NCI-H2171 (cell line): ENCODE measurements at regions not wholly inside any gene's neighbourhood (a gene's known extent, or its start where the extent isn't known, plus 50 kb on each side); places are given as distances from the start of the nearest gene placed in this dataset.
A peak's percentile ranks its signal among the peaks of the same experiment; 100 is the strongest.
"Not testable (repeated sequence)": the region's sequence is repeated elsewhere in the genome, so short reads cannot be mapped to it uniquely, and the experiment has no call there.

ENCODE experiments used
- DNase-seq: peaks from one replicate; lab custom pipeline; 2025; lab: John Stamatoyannopoulos, UW

DNA sequence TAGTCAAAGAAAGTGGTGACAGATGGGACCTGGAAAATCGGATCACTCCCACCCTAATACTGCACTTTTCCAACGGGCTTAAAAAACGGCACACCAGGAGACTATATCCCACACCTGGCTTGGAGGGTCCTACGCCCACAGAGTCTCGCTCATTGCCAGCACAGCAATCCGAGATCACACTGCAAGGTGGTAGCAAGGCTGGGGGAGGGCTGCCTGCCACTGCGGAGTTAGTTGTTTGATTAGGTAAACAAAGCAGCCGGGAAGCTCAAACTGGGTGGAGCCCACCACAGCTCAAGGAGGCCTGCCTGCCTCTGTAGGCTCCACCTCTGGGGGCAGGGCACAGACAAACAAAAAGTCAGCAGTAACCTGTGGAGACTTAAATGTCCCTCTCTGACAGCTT lies 590.0 kb upstream of the ID4 start:
- DNase-seq: not testable (repeated sequence)

DNA sequence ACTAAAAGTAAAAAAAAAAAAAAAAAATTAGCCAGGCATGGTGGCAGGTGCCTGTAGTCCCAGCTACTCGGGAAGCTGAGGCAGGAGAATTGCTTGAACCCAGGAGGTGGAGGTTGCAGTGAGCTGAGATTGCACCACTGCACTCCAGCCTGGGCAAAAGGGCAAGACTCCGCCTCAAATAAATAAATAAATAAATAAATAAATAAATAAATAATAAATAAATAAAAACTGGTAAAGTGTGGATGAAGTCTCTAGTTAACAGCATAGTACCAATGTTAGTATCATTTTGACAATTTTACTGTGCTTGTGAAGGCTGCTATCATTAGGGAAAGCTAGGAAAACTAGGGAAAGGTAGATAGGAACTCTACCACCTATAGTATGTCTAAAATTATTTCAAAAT lies 581.0 kb upstream of the ID4 start:
- not testable (repeated sequence) for DNase-seq

DNA sequence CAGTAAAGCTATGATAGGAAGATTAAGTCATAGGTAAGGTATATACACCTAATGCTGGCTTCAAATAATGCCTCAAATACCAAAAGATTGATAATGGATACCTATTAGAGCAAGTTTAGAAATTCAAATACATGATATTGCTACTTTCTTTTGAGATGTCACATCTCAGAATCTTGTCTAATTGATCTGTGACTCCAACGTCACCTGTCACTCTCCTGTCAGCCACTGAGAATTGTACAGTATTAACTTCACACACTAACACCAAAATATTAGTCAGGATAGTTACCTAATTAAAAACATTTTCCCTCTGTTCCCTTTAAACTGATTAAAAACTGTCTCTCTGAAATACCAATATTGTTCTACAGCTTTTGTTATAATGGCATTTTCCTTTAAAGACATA lies 575.5 kb upstream of the ID4 start:
- no peak for DNase-seq

- no peak for DNase-seq
These were observed 569.1 kb upstream of the ID4 start for GRCh38 chr6:19268117-19268516.

- DNase-seq: peak; percentile 48
These were observed 568.5 kb upstream of the ID4 start for GRCh38 chr6:19268718-19269117.

DNA sequence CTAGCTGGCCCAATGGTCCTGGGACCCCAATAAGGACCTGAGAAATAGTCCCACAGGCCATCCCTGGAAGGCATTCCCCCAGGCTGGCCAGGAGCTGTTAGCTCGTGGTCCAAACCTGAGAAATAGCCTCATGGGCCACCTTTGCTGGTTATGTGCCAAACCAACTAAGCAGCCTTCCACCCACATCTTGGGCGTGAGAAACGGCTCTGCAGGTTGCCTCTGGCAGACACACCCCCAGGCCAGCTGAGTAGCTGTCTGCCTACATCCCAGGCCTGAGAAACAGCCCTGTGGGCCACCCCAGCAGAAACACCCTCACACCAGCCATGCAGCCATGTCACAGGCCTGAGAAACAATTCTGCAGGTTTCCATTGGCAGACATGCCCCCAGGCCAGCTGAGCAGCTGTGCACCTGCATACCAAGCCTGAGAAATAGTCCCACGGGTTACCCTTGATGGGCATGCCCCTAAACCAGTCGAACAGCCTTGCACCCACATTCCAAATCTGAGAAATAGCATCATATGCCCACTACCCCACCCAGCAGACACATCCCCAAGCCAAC lies 567.8 kb upstream of the ID4 start:
- DNase-seq: no peak

DNA sequence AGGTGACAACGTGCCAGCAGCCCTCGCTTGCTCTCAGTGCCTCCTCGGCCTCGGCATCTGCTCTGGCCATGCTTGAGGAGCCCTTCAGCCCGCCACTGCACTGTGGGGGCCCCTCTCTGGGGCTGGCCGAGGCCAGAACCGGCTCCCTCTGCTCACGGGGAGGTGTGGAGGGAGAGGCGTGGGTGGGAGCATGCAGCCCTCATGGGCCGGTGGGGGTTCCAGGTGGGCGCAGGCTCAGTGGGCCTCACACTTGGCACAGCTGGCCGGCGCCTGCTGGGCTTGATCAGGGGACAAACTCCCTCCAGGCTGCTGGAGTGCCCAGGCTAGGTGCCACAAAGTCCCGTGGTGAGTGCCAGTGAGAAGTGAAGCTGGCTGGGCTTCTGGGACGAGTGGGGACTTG lies 566.6 kb upstream of the ID4 start:
- no peak for DNase-seq

- DNase-seq: no peak
These were observed 557.9 kb upstream of the ID4 start for GRCh38 chr6:19279273-19279684.

- no peak for DNase-seq
These were observed 549.2 kb upstream of the ID4 start for GRCh38 chr6:19287928-19288327.

GRCh38 chr6:19289457-19289856 lies 547.7 kb upstream of the ID4 start:
- peak; percentile 18 for DNase-seq

GRCh38 chr6:19297880-19298279 lies 539.3 kb upstream of the ID4 start:
- DNase-seq: peak; percentile 95

DNA sequence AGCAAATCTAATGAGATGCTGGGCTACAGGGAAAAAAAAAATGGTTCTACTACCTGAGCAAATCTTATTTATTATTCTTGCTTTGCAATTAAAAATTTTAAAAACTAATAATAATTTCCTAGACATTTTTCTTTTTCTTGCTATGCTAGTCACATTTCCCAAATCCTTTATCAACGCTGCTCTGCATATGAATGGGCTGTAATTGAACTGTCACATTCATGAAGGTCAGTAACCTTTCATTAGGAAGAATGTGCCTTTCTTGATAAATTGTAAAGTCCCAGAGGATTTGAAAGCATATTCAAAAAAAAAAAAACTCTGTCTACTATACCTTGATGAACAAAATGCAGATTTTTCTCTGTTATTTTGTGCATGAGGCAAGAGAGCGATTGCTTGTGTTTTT lies 538.7 kb upstream of the ID4 start:
- DNase-seq: no peak

DNA sequence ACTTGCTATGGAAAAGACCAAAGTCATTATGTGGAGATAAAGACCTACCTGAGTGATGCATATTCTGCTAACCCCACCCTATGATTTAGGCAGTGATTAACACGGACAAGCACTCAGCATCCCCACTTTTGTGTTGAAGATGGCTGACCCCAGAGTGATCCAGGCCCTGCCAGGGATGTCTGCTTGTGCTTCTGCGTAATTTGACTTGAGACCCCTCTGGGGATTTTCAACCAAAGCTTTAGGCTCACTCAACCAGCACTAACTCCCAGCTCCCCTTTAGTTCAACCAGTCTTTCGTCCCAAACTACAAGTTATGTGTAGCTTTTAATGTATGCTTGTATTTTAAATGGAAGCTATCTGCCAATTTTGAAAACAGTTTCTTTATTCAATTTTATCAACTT lies 538.0 kb upstream of the ID4 start:
- DNase-seq: peak; percentile 22

- DNase-seq: peak; percentile 38
These were observed 535.2 kb upstream of the ID4 start for GRCh38 chr6:19301980-19302379.

- DNase-seq: no peak
These were observed 533.8 kb upstream of the ID4 start for GRCh38 chr6:19303383-19303782.

- no peak for DNase-seq
These were observed 527.5 kb upstream of the ID4 start for GRCh38 chr6:19309661-19310060.

GRCh38 chr6:19311786-19312185 lies 525.4 kb upstream of the ID4 start:
- no peak for DNase-seq

DNA sequence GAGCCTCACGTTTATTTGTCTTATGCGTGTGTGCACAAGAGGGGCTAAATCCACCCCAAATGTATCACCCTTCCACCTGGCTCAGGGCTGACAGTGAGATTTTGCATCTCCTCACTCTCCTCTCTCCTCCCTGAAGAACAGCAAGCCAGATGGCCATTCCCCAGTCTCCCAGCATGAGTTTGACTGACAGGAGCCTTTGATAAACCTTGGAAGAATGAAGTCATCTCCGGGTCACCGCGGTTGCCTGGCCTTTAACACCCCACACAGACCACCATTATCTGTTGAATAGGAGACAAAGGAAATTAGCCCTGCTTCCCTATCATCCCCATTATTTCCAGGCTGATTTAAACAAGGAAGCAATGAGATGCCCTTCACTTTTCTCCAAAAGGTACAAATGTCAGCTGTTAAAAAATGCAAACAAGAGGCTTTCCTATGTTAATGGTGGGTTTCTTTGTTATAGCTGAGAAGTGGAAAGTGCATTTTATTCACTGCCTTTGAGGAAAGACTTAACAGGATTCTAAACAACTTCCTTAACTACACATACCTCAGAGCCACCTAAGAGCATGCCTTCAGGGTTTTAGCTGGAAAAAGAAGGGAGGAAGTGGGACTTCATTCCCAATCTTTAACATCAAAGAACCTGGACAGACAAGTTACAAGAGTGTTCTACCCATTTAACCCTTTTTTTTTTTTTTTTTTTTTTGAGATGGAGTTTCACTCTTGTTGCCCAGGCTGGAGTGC lies 524.8 kb upstream of the ID4 start:
- DNase-seq: peak; percentile 40

DNA sequence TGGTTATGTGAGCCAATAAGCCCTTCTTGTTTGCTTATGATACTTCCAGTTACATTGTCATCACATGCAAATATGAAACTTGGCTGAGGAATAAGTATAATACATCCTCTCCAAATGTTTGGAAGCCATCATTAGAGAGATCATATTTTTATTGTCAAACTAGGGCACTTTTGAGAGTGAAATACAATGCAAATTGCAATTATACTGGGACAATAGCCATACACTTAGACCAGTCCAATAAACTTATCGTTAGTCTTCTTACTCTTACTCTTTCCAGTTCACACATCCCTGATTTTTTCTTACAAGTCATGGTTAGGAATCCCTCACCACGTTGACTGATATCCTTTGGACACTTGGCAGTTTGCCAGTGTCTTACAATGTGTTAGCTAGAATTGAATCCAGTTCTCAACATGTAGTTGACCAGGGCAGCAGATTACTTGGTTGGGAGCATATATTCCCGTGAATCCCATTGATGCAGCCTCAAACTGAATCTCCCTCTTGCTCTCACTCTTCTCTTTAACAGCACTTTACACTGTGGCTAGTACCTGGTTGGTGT lies 519.7 kb upstream of the ID4 start:
- DNase-seq: no peak

- no peak for DNase-seq
These were observed 518.2 kb upstream of the ID4 start for GRCh38 chr6:19319005-19319404.

- no peak for DNase-seq
These were observed 517.0 kb upstream of the ID4 start for GRCh38 chr6:19320111-19320581.

DNA sequence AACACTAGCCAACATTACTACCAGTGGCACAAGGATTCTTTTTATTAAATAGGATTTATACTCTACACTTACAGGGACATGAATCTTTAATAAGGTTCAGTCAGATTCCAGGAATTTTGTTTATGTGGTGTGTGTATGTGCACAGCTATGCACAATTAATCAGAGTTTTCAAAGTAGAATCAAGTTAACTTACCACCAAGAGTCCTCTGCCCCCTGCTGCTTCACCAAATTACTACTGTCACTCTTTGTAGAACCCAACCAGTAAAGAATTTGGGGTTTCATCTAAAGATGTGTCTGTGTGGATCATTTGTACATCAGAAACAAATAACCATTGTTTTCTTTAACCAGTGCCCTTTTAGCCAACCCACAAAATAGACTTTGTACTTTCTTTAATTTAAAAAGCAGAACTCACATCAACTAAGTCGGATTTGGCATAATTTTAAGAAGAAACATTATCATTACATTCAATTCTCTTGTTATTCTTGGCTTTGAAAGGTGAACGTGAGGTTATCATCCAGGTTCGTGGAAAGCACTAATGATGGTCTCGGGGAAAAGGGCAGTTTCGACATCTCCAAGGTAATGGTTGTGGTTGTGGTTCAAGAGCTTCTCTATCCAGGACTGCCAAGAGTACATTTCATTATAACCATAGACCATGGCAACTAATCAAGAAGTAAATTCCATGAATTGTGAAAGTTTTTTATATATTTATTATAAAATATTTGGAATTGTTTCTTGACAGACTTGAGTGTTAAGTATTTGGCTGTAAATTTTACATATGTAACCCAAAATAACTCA lies 514.3 kb upstream of the ID4 start:
- no peak for DNase-seq

DNA sequence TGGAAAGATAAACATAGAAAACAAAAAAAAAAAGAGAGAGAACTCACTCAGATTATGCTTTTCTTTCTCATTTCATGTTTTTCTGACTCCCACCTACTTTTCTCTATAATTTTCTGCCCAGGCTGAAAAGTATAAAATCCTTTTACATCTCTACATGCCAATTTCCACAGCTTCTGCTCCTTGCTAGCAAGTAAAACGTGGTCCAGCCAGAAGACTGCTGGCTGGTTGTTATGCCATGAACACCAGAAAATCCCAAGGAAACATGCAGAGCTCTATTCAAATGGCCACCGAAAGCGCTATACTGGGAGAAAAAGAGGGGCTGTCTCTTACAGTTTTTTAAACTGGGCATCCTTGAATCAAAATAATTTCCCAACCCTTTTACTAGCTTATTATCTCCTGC lies 512.8 kb upstream of the ID4 start:
- DNase-seq: no peak
